ENCODE measurements at regions not wholly inside any gene's neighbourhood (a gene's known extent, or its start where the extent isn't known, plus 50 kb on each side); places are given as distances from the start of the nearest gene placed in this dataset.

DNA sequence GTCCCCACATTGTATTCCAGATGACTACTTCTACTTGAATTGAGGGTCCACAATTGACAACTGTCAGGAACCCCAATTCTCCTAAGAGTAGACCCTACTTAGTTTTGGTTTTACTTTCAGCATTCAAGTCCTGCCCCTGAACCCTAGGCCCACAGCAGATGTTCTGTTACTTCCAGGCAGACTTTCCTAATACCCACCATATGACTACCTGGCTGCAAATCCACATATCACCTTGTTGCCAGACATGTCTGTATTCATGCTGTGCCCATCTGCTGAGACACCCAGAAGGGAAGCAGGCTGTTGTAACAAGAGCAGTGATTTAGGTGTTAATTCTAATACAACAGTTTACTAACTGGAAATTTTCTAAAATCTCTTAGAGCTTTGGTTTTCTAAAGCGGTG, 235.1 kb upstream of the CCDC54 start:
- DNase-seq (ENCODE audit: low spot score): no peak
- Histone ChIP-seq H3K4me3 (no peak overlapping the region), H3K27ac (no peak overlapping the region)
- TF ChIP-seq, protein P1, sequence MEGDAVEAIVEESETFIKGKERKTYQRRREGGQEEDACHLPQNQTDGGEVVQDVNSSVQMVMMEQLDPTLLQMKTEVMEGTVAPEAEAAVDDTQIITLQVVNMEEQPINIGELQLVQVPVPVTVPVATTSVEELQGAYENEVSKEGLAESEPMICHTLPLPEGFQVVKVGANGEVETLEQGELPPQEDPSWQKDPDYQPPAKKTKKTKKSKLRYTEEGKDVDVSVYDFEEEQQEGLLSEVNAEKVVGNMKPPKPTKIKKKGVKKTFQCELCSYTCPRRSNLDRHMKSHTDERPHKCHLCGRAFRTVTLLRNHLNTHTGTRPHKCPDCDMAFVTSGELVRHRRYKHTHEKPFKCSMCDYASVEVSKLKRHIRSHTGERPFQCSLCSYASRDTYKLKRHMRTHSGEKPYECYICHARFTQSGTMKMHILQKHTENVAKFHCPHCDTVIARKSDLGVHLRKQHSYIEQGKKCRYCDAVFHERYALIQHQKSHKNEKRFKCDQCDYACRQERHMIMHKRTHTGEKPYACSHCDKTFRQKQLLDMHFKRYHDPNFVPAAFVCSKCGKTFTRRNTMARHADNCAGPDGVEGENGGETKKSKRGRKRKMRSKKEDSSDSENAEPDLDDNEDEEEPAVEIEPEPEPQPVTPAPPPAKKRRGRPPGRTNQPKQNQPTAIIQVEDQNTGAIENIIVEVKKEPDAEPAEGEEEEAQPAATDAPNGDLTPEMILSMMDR (IDR thresholded peaks at IDR 0.05): no peak

DNA sequence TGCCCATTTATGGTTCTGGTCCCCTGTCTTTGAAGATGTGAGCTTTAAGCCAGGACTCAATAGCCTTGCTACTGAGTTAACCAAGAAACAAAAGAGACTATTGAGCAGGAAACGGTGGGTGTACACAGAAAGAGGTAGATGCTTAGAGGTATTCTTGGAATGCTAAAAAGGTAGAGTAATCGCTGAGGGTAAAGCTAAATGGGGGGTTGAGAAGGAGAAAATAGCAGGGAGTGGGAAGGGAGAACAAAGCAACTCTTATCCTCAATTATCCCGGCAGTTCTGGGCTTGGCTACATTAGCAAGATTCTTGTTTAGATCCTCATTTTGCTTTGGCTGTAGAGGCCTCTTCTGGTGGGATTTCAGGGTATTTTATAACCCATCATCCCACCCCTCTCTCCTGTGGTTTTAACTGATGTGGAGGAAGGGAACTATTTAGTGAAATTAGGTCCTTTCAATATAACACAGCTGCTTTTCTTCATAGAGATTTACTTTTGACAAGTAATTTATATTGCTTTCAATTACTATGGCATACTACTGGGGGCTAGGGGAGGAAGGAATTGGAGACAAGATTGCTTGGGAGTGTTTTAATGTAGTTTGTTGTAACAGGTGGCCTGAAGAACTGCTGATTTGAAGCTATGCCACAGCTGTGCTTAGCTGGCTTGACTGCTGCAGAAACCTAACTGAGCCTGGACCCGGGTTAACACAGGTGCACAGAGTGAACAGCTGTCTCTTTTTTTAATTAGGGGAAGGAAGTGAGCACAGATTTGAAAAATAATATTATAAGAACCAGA, 234.3 kb upstream of the CCDC54 start:
- no peak for DNase-seq (ENCODE audit: low spot score)
- TF ChIP-seq, protein P1 (IDR thresholded peaks at IDR 0.05): no peak
- no peak overlapping the region for H3K27ac ChIP-seq
- no peak overlapping the region for H3K4me3 ChIP-seq

DNA sequence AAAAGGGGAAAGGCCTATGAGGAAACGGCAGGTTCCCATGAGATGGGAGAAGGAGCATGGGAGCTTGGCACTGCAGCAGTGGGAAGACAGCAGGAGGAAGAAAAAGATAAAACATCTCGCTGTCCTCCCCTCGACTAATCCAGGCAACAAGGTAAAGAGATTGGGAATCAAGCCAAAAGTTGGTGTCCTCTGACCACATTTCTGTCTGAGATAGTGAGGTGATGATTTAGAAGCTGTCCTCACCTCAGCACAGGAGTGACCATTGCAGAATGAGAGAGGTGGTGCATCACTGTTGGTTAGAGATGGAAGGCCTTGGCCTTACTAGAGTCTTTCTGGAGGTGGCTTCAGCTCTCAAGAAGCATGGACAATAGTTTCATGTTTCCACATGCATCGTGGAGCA, 226.6 kb upstream of the CCDC54 start:
- DNase-seq (ENCODE audit: low spot score): no peak
- Histone ChIP-seq H3K27ac (no peak overlapping the region), H3K4me3 (no peak overlapping the region)
- TF ChIP-seq, protein P1 (IDR thresholded peaks at IDR 0.05): no peak

DNA sequence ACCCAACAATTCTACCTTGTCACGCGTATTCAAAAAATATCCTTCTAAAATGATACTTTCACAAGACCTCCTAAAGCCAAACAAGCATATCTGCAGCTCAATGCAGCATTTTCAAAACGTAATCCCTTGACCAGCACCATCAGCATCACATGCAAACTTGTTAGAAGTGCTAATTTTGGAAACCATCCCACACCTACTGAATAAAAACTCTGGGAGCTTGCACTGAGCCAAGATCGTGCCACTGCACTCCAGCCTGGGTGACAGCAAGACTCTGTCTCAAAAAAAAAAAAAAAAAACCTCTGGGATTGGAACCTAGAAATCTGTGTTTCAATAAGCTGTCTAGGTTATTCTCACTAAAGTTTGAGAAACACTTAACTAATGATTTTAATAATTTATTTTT, 223.3 kb upstream of the CCDC54 start:
- Histone ChIP-seq H3K4me3 (no peak overlapping the region), H3K27ac (no peak overlapping the region)
- TF ChIP-seq, protein P1 (IDR thresholded peaks at IDR 0.05): no peak
- no peak for DNase-seq (ENCODE audit: low spot score)

DNA sequence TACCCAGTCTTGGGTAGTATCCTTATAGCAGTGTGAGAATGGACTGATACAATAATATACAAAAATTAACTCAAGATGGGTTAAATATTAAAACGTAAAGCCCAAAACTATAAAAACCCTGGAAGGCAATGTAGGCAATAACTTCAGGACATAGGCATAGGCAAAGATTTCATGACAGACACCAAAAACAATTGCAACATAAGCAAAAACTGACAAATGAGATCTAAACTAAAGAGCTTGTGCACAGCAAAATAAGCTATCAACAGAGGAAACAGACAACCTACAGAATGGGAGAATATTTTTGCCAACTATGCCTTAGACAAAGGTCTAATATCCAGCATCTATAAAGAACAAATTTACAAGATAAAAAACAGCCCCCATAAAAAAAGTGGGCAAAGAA, 204.8 kb upstream of the CCDC54 start:
- no peak overlapping the region for H3K27ac ChIP-seq
- no peak for DNase-seq (ENCODE audit: low spot score)
- TF ChIP-seq, protein P1 (IDR thresholded peaks at IDR 0.05): no peak
- no peak overlapping the region for H3K4me3 ChIP-seq

DNA sequence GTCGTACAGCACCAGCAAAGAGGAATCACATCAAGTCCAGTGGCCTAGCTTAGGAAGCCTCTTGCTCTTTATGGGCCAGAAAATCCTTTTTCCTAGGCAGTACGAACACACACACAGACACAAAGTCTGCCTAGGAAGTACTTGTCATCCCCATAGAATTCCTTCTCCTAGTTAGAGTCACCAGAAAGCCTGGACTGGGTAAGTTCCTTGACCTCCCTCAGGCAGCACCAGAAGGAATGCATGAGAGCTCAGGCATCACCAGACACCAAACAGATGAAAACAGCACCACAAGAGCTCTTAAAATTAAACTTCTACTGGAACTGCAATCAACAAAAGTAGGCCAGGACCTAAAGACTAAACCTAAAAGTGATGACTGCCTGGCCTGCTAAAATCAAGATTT, 192.9 kb upstream of the CCDC54 start:
- TF ChIP-seq, protein P1 (IDR thresholded peaks at IDR 0.05): no peak
- Histone ChIP-seq H3K27ac (no peak overlapping the region), H3K4me3 (no peak overlapping the region)
- no peak for DNase-seq (ENCODE audit: low spot score)

DNA sequence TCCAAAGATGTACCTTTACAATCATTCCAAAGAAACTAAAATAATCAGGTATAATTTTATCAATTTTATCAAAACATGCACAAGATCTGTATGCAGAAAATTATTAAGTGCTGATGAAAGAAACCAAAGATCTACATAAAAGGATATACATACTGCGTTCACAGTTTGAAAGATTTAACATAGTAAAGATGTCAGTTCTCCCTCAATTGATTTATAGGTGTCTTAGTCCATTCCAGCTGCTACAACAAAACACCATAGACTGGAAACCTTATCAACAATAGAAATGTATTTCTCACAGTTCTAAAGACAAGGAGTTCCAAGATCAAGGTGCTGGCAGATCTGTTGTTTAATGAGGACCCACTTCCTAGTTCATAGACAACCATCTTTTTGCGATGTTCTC, 189.0 kb upstream of the CCDC54 start:
- no peak overlapping the region for H3K27ac ChIP-seq
- DNase-seq (ENCODE audit: low spot score): no peak
- TF ChIP-seq, protein P1 (IDR thresholded peaks at IDR 0.05): no peak
- H3K4me3 ChIP-seq: no peak overlapping the region
